ENCODE measurements at regions not wholly inside any gene's neighbourhood (a gene's known extent, or its start where the extent isn't known, plus 50 kb on each side); places are given as distances from the start of the nearest gene placed in this dataset. TPM values are rescaled to one million over a fixed set of nuclear protein-coding genes. Genes with fewer than 3 reads are reported as not detected.

DNA sequence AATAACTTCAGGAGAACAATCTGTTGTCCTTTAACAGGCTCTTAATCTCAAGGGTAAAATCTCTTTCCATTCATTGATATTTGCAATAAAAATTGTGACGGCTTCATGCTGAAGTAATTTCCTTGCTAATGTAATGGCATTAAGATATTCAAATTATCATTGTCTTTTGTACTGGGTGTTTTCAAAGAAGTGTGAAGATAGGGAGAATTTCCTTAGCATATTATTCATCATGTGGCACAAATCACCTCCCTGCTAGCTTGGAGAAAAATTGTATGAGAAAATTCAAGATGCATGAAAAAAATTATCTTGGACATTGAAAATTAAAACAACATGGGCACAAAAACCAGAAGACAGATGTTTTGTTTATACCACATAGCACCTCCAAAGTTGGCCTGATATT is 63.6 kb upstream of the ARID2 start:
- DNase-seq (ENCODE audit: low read depth in 2 of 3, low spot score in 2 of 3) = no peak

DNA sequence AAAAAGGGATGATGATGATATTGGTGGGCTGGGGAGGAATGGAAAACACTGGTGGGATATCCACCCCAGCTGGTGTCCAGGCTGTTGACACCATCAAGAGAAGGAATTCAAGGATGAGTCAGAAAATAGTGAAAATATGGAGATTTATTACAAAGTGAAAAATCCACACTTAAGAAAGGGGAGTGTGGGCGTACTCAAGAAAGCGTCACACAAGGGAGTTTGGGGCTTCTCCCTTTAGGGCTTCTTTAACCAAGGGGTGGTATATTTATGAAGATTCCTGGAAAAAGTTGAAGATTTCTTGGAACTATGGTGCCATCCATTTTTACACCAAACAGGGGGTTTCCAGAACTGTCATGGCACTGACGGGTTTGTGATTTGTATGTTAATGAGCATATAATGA is 63.1 kb upstream of the ARID2 start:
- no peak for DNase-seq (ENCODE audit: low read depth in 2 of 3, low spot score in 2 of 3)

DNA sequence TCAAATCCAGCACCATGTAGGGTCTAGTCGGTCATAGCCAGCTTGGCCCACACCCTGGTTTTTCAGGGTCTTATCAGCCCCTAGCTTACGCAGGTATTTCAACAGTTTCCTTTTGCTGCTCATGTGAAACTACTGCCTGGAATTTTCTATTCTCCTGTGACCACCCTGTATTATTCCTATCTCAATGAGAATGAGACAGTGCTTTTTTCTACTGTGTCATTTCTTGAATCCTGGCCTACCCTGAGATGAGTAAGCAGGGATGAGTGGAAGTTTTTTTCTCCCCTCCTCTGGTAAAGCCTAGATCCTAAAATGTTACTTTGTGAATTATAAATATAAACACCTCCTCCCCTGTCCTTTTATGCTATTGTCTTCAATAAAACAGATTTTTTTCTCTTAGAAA is 62.7 kb upstream of the ARID2 start:
- no peak for DNase-seq (ENCODE audit: low read depth in 2 of 3, low spot score in 2 of 3)

DNA sequence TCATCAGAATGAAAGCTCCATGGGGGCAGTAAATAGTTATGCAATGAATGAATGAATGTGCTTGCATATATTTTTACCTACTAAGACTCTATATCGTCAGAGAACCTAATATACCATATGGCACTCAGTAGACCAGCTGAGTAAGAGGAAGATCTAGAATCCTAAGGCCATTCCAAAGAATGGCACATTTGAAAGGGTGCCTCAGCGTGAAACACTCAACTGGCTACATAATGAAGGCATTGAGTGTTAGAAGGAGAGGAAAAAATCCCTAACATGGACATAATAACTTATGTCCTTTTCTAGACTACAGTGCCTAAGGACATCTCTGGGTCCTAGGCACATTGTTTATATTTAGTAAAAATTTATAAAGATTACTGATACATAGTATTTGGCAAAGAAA is 61.7 kb upstream of the ARID2 start:
- no peak for DNase-seq (ENCODE audit: low read depth in 2 of 3, low spot score in 2 of 3)

DNA sequence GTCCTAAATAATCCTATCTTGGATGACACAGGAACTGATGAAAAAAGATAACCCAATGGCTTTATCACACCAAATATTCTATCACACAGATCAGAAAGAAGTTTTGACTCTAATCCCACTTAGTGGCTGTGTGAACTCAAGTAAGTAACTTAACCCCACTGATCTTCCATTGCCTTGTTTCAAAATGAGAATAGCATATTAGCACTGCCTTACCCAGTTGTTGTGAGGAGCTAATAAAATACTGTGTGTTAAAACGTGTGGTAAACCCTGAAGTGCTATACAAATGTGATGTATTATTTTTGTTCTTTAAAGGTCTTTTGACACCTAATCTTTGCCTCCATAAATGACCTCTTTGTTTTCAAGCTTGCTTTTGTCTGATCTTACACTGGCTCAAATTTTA is 60.9 kb upstream of the ARID2 start:
- no peak for DNase-seq (ENCODE audit: low read depth in 2 of 3, low spot score in 2 of 3)

DNA sequence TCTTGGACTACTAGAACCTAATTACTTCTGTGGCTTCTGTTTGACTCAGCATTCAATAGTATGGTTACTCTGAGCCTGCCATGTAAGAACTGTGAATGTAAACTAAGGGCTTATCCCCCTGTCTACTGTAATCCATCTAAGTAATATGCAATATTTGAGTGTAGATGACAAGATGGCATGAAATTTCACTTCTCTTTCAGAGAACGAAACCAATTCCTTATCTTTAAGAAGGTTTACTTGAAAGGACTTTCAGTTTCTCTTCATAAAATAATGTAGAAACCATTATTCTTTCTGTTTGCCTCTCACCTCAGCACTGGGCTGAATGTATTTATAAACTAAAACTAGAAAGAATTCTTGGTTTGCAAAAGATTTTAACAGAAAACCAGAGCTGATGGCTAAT is 60.4 kb upstream of the ARID2 start:
- DNase-seq (ENCODE audit: low read depth in 2 of 3, low spot score in 2 of 3) = peak in 1 of 3 donors; percentile 61

DNA sequence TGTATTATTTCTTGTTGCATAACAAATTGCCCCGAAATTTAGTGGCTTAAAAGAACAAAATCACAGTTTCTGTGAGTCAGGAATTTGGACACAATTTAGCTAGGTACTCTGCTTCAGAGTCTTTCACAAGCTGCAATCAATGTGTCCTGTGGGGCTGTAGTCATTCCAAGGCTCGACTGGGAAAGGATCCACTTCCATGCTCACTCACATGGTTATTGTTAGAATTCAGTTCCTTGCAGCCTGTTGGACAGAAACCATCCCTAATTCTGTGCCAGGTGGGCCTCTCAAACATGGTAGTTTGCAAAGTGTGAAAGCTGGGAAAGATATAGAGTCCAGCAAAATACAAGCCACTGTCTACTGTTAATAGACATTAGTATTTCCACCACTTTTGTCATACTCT is 59.7 kb upstream of the ARID2 start:
- DNase-seq (ENCODE audit: low read depth in 2 of 3, low spot score in 2 of 3) = no peak

DNA sequence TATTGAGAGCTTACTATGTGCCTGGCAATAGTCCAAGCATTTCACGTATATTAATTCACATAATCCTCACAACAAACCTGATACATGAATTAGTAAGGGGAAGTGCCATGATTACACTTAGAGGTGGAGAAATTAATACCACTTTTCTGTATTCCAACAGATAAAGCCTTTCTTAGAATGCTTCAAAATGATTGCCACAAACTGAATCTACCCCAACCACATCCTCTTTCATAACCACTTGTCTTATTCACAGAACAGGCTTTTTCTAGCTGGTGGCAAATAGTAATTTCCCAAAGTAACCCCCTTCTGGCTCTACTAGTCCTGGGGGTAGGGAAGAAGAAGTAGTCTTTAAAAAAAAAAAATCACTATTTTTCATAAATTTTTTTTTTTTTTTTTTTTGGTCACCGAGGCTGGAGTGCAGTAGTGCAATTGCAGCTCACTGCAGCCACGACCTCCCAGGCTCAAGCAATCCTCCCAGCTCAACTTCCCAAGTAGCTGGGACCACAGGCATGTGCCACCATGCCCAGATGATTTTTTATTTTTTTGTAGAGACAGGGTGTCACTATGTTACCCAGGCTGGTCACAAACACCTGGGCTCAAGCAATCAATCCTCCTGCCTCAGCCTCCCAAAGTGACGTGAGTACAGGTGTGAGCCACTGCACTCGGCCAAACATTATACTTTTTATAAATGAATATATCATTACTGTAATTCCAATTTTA is 59.0 kb upstream of the ARID2 start:
- DNase-seq (ENCODE audit: low read depth in 2 of 3, low spot score in 2 of 3) = peak in 2 of 3 donors; percentile 81 to 92

DNA sequence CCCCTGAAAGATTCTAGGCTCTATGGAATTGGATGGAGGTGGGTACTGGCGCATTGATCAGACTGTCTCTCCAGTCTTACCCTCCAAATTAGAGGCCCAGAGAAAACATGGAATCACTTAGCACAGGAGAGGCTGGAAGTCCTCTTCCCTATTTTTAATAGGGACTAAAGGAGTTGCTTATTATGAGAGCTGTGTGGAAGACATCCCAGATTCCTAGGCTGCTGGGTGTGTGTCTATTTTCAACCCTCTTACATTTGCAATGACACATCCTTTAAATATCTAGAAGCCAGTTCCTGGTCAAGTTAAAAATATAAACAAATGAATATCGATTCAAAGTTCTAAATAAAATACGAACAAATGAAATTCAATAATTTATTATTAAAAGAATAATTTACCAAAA is 58.3 kb upstream of the ARID2 start:
- DNase-seq (ENCODE audit: low read depth in 2 of 3, low spot score in 2 of 3) = no peak

DNA sequence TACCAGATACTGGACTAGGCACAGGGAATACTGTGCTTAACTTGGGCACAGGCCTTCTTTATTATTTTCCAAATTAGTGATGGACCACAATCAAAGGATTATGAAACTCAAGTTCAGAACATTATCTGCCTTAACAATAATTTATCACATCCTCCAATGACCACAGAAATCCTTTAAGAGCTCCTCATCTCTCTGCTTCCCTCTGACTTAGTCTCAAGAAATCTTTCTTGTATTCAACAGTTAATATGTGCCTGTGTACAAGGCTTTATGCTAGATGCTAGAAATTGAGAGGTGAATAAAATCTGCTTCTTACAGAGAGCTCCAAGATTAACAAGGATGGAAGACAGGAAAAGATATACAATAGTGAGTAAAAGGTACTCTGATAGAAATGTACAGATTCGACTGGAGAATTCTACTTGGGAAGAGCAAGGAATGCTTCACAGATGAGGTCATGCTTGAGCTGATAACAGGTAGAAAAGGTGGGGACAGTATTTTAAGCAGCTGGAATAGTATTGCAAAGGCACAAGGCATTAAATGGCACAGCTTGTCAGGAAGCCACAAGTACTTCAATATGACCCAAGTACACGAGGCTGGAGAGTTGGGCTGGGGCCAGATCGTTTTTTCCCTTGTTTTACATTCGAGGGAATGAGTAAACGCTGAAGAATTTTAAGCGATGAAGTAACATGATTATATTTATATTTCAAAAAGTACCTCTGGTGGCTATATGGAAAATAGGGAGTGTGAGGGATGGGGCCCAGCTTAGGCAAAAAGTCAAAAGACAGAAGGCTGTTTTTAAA is 55.1 kb upstream of the ARID2 start:
- DNase-seq (ENCODE audit: low read depth in 2 of 3, low spot score in 2 of 3) = no peak

DNA sequence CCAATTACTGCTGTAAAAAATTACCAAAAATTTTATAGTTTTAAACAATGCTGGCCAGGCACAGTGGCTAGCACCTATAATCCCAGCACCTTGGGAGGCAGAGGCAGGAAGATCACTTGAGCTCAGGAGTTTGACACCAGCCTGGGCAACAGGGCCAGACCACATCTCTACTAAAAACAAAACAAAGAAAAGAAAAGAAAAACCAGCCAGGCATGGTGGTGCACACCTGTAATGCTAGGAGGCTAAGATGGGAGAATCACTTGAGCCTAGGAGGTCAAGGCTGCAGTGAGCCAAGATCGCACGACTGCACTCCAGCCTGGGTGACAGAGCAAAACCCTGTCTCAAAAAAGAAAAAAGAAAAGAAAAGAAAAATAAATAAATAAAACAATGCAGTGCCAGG is 54.0 kb upstream of the ARID2 start:
- no peak for DNase-seq (ENCODE audit: low read depth in 2 of 3, low spot score in 2 of 3)

Small RNA genes in the stretch of these regions (small RNA-seq; reads per million reads assigned to genes)
- gene RF00026 = not detected

Measured in hematopoietic multipotent progenitor cell (in vitro differentiated cells).